ENCODE measurements at regions not wholly inside any gene's neighbourhood (a gene's known extent, or its start where the extent isn't known, plus 50 kb on each side); places are given as distances from the start of the nearest gene placed in this dataset.

- Histone ChIP-seq H2AFZ (ENCODE audit: low read depth, low read length) (no peak overlapping the region), H3K79me2 (replicated peaks; ENCODE audit: insufficient read depth, low read length) (no peaks in the 10 kb centered on the region), H3K36me3 (ENCODE audit: insufficient read depth, low read length) (no peaks in the 10 kb centered on the region), H4K20me1 (ENCODE audit: insufficient read depth) (no peaks in the 10 kb centered on the region), H3K4me3 (ENCODE audit: low read length) (no peak overlapping the region), H3K27ac (ENCODE audit: low read length) (no peak overlapping the region), H3F3A (ENCODE audit: insufficient read depth, low read length, poor library complexity, severe bottlenecking) (no peaks in the 10 kb centered on the region), H3K27me3 (ENCODE audit: insufficient read depth, low read depth, low read length) (no peaks in the 10 kb centered on the region), H3K4me2 (ENCODE audit: low read length) (no peak overlapping the region), H3K9me2 (ENCODE audit: insufficient read depth, low read length) (no peaks in the 10 kb centered on the region), H3K9ac (ENCODE audit: low read length) (no peak overlapping the region), H3K9me3 (ENCODE audit: low read length) (no peaks in the 10 kb centered on the region)
- TF ChIP-seq POLR2AphosphoS5 (IDR thresholded peaks at IDR 0.05), result no peak
- TF ChIP-seq EP300 (conservative IDR thresholded peaks at IDR 0.05; ENCODE audit: poor library complexity, severe bottlenecking), result no peak
- no peak for TF ChIP-seq REST (IDR thresholded peaks at IDR 0.05; ENCODE audit: borderline replicate concordance)
- TF ChIP-seq TAF1 (IDR thresholded peaks at IDR 0.05; ENCODE audit: low read depth), result no peak
- TF ChIP-seq RAD21 (conservative IDR thresholded peaks at IDR 0.05), result no peak
- TF ChIP-seq SMC3 (conservative IDR thresholded peaks at IDR 0.05; ENCODE audit: poor library complexity), result no peak
- no peak for TF ChIP-seq MXI1 (conservative IDR thresholded peaks at IDR 0.05; ENCODE audit: poor library complexity, severe bottlenecking)
- TF ChIP-seq EZH2 (IDR thresholded peaks at IDR 0.05; ENCODE audit: borderline replicate concordance, insufficient read depth, low read length, poor library complexity, severe bottlenecking), result no peak
- no peak for TF ChIP-seq CTCF (IDR thresholded peaks at IDR 0.05; ENCODE audit: poor library complexity, severe bottlenecking)
These were observed 117.0 kb upstream of the ERRFI1 start for GRCh38 chr1:8142955-8143629.

- Histone ChIP-seq H3K9me2 (ENCODE audit: insufficient read depth, low read length) (no peaks in the 10 kb centered on the region), H3K4me2 (ENCODE audit: low read length) (no peak overlapping the region), H3K79me2 (replicated peaks; ENCODE audit: insufficient read depth, low read length) (no peaks in the 10 kb centered on the region), H3K9ac (ENCODE audit: low read length) (no peak overlapping the region), H3K27ac (ENCODE audit: low read length) (no peak overlapping the region), H3K36me3 (ENCODE audit: insufficient read depth, low read length) (no peaks in the 10 kb centered on the region), H3K27me3 (ENCODE audit: insufficient read depth, low read depth, low read length) (no peaks in the 10 kb centered on the region), H3K9me3 (ENCODE audit: low read length) (no peaks in the 10 kb centered on the region), H3F3A (ENCODE audit: insufficient read depth, low read length, poor library complexity, severe bottlenecking) (no peaks in the 10 kb centered on the region), H3K4me3 (ENCODE audit: low read length) (no peak overlapping the region), H2AFZ (ENCODE audit: low read depth, low read length) (no peak overlapping the region), H4K20me1 (ENCODE audit: insufficient read depth) (no peaks in the 10 kb centered on the region)
- TF ChIP-seq SMC3 (conservative IDR thresholded peaks at IDR 0.05; ENCODE audit: poor library complexity) (no peak), MXI1 (conservative IDR thresholded peaks at IDR 0.05; ENCODE audit: poor library complexity, severe bottlenecking) (no peak), CTCF (IDR thresholded peaks at IDR 0.05; ENCODE audit: poor library complexity, severe bottlenecking) (no peak), EP300 (conservative IDR thresholded peaks at IDR 0.05; ENCODE audit: poor library complexity, severe bottlenecking) (no peak), POLR2AphosphoS5 (IDR thresholded peaks at IDR 0.05) (no peak)
These were observed 113.8 kb upstream of the ERRFI1 start for GRCh38 chr1:8139941-8140340.
